HG02852 (cell line): ENCODE measurements at regions not wholly inside any gene's neighbourhood (a gene's known extent, or its start where the extent isn't known, plus 50 kb on each side); places are given as distances from the start of the nearest gene placed in this dataset.
A peak's percentile ranks its signal among the peaks of the same experiment; 100 is the strongest.

Source experiments
- ATAC-seq: cut with Tn5 transposase; IDR thresholded peaks from one replicate; pipeline ENCODE4 v1.9.1; 2021; ENCODE audit warnings: mild to moderate bottlenecking, moderate library complexity; ENCODE audit not compliant: unreplicated experiment

- ATAC-seq: no peak
Measured at GRCh38 chr15:98441599-98441998, 206.7 kb upstream of the IGF1R start.

GRCh38 chr15:98442379-98442833, 205.9 kb upstream of the IGF1R start:
- ATAC-seq: peak; percentile 68

GRCh38 chr15:98442901-98443300, 205.4 kb upstream of the IGF1R start:
- ATAC-seq: no peak

GRCh38 chr15:98443526-98443925, 204.8 kb upstream of the IGF1R start:
- no peak for ATAC-seq

GRCh38 chr15:98444138-98444537, 204.2 kb upstream of the IGF1R start:
- no peak for ATAC-seq

GRCh38 chr15:98445315-98445714, 203.0 kb upstream of the IGF1R start:
- ATAC-seq: no peak

GRCh38 chr15:98446083-98446482, 202.3 kb upstream of the IGF1R start:
- ATAC-seq: no peak

- no peak for ATAC-seq
Measured at GRCh38 chr15:98447069-98447468, 201.3 kb upstream of the IGF1R start.

GRCh38 chr15:98451236-98451635, 197.1 kb upstream of the IGF1R start:
- no peak for ATAC-seq

GRCh38 chr15:98452238-98452637, 196.1 kb upstream of the IGF1R start:
- no peak for ATAC-seq

GRCh38 chr15:98455904-98456303, 192.4 kb upstream of the IGF1R start:
- no peak for ATAC-seq

GRCh38 chr15:98476559-98476958, 171.8 kb upstream of the IGF1R start:
- no peak for ATAC-seq

- ATAC-seq: no peak
Measured at GRCh38 chr15:98480844-98481243, 167.5 kb upstream of the IGF1R start.

GRCh38 chr15:98483575-98484130, 164.7 kb upstream of the IGF1R start:
- no peak for ATAC-seq

- no peak for ATAC-seq
Measured at GRCh38 chr15:98484914-98485313, 163.4 kb upstream of the IGF1R start.

GRCh38 chr15:98485451-98485850, 162.9 kb upstream of the IGF1R start:
- ATAC-seq: no peak

GRCh38 chr15:98493966-98494511, 154.3 kb upstream of the IGF1R start:
- no peak for ATAC-seq

GRCh38 chr15:98501192-98501591, 147.1 kb upstream of the IGF1R start:
- ATAC-seq: no peak

- no peak for ATAC-seq
Measured at GRCh38 chr15:98501632-98502031, 146.7 kb upstream of the IGF1R start.

- no peak for ATAC-seq
Measured at GRCh38 chr15:98503970-98504369, 144.4 kb upstream of the IGF1R start.

- no peak for ATAC-seq
Measured at GRCh38 chr15:98504998-98505397, 143.3 kb upstream of the IGF1R start.

GRCh38 chr15:98505611-98506031, 142.7 kb upstream of the IGF1R start:
- ATAC-seq: no peak

GRCh38 chr15:98506172-98506571, 142.2 kb upstream of the IGF1R start:
- no peak for ATAC-seq
